BJ (cell line): ENCODE measurements at regions not wholly inside any gene's neighbourhood (a gene's known extent, or its start where the extent isn't known, plus 50 kb on each side); places are given as distances from the start of the nearest gene placed in this dataset.

Source experiments
- CTCF ChIA-PET: fragments of 350-600 bp; formaldehyde crosslinking; extraction: SDS; loops from one replicate; lab custom pipeline; 2021; ENCODE audit warnings: antibody characterized with exemption, inconsistent platforms; lab: Yijun Ruan, JAX
- POLR2A ChIA-PET: fragments of 300-600 bp; sonication (Branson Sonifier 250); formaldehyde crosslinking; extraction: SDS; loops from one replicate; lab custom pipeline; 2021; ENCODE audit warnings: antibody characterized with exemption; lab: Charles Lee
- DNase-seq: peaks from one replicate; pipeline ENCODE4 v3.0.0-alpha.2; 2011; ENCODE audit warnings: low read depth
- H3K27me3 ChIP-seq: 2 replicates; pipeline ENCODE4 v1.6.0; 2011; ENCODE audit warnings: low read length; ENCODE audit not compliant: control insufficient read depth, insufficient read depth
- H3K36me3 ChIP-seq: 2 replicates; pipeline ENCODE4 v1.5.1; 2011; ENCODE audit warnings: low read length; ENCODE audit not compliant: control insufficient read depth, insufficient read depth
- H3K4me3 ChIP-seq: 2 replicates; pipeline ENCODE4 v1.5.1; 2011; ENCODE audit warnings: low read depth, mild to moderate bottlenecking, control low read depth, low read length
- TF ChIP-seq, protein P1 (sequence below): IDR thresholded peaks from 2 replicates; pipeline ENCODE4 v1.5.1; 2011; ENCODE audit warnings: low read depth, mild to moderate bottlenecking, control low read depth, inconsistent platforms, low read length, moderate library complexity; ENCODE audit not compliant: insufficient read depth

DNA sequence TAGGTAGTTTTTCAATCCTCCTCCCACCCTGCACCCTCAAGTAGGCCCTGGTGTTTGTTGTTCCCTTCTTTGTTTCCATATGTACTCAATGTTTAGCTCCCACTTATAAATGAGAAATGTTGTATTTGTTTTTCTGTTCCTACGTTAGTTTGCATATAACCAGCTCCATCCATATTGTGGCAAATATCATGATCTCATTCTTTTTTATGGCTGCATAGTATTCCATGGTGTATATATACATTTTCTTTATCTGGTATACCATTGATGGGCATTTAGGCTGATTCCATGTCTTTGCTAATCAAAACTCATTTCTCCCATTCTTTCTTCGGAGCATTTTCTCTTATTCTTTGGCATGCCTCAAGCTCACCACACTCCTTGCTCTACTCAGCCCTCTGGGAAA lies 789.6 kb upstream of the KCND2 start:
- no peak overlapping the region for H3K4me3 ChIP-seq
- DNase-seq: no peak
- TF ChIP-seq, protein P1, sequence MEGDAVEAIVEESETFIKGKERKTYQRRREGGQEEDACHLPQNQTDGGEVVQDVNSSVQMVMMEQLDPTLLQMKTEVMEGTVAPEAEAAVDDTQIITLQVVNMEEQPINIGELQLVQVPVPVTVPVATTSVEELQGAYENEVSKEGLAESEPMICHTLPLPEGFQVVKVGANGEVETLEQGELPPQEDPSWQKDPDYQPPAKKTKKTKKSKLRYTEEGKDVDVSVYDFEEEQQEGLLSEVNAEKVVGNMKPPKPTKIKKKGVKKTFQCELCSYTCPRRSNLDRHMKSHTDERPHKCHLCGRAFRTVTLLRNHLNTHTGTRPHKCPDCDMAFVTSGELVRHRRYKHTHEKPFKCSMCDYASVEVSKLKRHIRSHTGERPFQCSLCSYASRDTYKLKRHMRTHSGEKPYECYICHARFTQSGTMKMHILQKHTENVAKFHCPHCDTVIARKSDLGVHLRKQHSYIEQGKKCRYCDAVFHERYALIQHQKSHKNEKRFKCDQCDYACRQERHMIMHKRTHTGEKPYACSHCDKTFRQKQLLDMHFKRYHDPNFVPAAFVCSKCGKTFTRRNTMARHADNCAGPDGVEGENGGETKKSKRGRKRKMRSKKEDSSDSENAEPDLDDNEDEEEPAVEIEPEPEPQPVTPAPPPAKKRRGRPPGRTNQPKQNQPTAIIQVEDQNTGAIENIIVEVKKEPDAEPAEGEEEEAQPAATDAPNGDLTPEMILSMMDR: no peak
- H3K27me3 ChIP-seq: no peaks in the 10 kb centered on the region
- CTCF ChIA-PET: no interaction called here
- POLR2A ChIA-PET: no interaction called here
- no peaks in the 10 kb centered on the region for H3K36me3 ChIP-seq

DNA sequence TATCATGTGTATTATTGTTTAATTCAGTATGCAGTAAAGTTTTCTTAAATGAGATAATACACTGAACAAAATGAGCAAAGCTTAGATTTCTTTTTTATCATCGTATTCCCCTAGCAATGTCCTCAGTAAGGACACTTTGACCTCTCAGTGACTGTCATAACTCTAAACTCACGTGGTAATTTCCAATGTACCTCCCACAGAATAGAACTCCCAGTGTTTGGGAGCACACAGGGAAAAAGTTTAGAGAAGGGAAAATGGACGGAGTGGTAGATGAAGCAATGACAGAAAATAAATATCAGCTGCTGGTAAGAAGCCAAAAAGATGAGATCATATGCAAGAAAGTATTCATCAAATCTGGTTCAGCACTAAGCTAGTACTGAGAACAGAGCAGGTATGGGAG lies 758.6 kb upstream of the KCND2 start:
- Histone ChIP-seq H3K4me3 (no peak overlapping the region), H3K36me3 (no peaks in the 10 kb centered on the region), H3K27me3 (no peaks in the 10 kb centered on the region)
- TF ChIP-seq, protein P1: no peak
- DNase-seq: no peak
- ChIA-PET POLR2A (no interaction called here), CTCF (no interaction called here)

DNA sequence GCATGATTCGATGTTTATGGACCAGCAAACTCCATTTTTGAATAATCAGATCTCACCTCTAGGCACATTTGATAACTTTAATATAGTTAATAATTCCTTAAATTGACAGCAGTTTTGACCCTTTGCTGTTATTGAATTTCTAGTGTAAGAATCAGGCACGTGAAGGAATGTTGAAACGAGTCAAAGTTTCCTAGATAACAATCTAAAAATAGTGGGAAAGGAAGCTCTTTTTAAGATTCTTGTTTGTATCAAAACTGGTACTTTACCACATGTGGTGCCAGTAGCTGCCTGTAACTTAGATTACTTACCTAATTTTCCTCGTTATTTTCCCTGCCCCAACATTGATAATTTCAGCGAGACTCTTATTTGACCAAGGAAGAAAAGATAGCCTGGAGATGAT lies 757.8 kb upstream of the KCND2 start:
- ChIA-PET CTCF (no interaction called here), POLR2A (no interaction called here)
- TF ChIP-seq, protein P1: no peak

DNA sequence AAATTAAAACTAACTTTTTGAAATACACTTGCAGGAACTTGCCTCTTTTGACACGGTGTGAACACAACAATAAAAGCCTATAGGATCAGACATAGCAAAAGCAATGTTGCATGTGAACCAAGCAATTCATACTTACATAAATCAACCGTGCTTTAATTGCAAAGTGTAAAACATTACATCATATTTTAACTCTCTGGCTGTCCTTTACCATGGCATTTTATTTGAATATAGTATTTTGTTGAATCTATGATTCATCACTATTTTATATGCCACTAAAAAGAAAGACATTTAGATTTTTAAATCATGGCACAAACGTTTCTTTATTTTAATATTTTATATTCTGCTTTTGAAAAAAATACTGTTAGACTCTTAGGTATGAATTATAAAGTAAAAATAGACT lies 757.0 kb upstream of the KCND2 start:
- DNase-seq: no peak
- H3K4me3 ChIP-seq: no peak overlapping the region
- ChIA-PET CTCF (interaction anchor here (0.6 kb wide), 1 partner anchor 29 kb away, joined by 3 read pairs; no protein-coding TSS in a partner anchor), POLR2A (no interaction called here)
- TF ChIP-seq, protein P1: no peak
- no peaks in the 10 kb centered on the region for H3K27me3 ChIP-seq
- no peaks in the 10 kb centered on the region for H3K36me3 ChIP-seq

More for the DNA sequence above, 757.8 kb upstream of the KCND2 start:
- H3K27me3 ChIP-seq: no peaks in the 10 kb centered on the region
- H3K36me3 ChIP-seq: no peaks in the 10 kb centered on the region
- DNase-seq: no peak
- H3K4me3 ChIP-seq: no peak overlapping the region

DNA sequence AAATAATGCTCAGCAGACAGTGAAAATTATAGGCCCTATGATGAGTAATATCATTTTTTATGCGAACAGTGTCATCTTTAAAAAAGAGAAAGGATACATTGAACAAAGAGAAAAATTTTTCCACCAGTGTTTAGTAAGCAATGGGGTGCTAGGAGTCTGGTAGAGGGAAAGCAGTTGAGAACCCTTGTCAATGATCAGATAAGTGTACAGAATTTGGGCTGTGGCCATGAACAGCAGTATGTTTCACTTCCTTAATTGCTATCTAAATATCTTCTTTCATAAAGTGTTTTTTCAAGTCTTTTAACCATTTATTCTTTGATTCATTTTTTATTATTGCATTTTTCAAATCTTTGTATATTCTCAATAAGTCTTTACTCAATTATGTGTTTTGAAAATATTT lies 750.7 kb upstream of the KCND2 start:
- Histone ChIP-seq H3K27me3 (no peaks in the 10 kb centered on the region), H3K4me3 (no peak overlapping the region), H3K36me3 (no peaks in the 10 kb centered on the region)
- no peak for DNase-seq
- TF ChIP-seq, protein P1: no peak
- ChIA-PET POLR2A (no interaction called here), CTCF (no interaction called here)
